HG03439 (cell line): ENCODE measurements at regions not wholly inside any gene's neighbourhood (a gene's known extent, or its start where the extent isn't known, plus 50 kb on each side); places are given as distances from the start of the nearest gene placed in this dataset.

Source experiments
- ATAC-seq: cut with Tn5 transposase; IDR thresholded peaks from one replicate; pipeline ENCODE4 v1.9.1; 2021; ENCODE audit warnings: mild to moderate bottlenecking, moderate library complexity; ENCODE audit not compliant: unreplicated experiment

DNA sequence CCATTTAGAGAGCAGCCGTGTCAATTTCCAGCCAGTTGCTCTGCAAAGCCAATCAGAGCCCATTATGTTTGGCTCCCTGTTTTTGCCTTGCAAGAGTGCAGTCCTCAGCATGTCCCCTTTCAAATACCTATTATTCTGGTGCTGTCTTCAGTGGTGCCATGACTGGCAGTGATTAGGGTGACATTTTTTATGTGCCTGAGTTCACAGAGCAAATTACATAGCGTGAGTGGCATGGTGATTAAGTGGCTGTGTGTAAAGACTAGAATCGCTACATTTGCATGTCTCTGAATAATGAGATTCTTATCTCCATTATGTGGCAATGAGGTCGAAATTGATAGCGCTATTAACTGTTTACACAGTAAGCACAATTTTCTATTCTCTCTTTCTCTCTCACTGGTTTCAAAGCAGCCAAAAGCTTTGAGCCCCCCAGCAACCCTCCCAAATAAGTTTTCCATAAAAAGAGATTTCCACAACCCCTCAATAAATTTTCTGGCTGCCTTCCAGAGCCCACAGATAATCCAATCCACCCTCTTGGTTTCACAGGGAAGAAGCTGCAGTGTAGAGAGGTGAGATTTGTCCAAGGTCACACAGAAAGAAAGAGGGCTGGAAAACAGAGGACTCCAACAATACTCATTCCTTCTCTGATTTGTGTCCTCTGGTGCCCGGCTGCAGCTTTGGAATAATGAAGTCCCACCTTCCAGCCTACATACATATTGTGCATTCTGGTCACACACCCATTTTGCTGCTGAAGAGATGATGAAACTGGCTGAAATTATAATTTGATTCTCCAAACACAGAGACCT is 58.8 kb upstream of the NUDT4 start:
- no peak for ATAC-seq

DNA sequence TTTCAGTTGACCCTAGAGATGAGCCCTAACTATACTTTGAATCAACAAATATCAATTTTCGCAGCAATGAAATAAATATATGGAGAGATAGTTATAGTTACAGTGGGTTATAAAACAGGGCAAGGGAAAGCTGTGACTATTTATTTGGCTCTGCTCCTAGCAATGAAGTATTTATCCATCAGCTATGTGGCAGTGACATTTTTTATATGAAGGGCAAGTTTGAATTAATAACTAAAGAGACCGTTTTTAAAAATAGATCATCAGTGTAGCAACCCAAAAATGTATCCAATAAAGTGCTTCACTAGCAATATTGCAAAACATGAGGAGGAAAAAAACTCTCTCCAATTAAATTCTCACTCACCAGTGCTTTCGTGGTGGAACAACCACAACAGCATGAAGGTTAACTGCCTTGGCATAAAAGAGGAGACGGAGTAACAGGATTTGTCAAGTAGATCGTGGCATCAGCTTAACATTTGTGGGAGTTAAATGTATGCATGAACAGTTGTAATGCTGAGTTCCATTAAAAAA is 58.1 kb upstream of the NUDT4 start:
- ATAC-seq, result no peak

DNA sequence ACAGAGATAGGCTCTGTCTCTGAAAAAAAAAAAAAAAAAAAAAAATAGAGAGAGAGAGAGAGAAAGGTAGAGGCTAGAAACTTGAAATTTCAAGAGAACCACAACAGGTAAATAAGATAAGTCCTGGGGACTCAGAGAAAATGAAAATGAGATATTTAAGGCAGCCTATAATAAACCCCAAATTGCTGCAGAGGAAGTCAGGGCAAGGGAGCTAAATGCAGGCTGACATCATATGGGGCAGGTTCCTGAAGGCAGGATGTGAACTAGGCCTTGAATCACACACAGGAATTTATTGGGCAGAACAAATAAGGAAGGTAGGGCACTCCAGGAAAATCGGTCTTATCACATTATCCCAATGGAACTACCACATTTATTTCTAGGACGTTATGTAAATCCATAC is 54.9 kb upstream of the NUDT4 start:
- ATAC-seq, result no peak

GRCh38 chr12:93323625-93324329 is 53.9 kb upstream of the NUDT4 start:
- ATAC-seq, result no peak

DNA sequence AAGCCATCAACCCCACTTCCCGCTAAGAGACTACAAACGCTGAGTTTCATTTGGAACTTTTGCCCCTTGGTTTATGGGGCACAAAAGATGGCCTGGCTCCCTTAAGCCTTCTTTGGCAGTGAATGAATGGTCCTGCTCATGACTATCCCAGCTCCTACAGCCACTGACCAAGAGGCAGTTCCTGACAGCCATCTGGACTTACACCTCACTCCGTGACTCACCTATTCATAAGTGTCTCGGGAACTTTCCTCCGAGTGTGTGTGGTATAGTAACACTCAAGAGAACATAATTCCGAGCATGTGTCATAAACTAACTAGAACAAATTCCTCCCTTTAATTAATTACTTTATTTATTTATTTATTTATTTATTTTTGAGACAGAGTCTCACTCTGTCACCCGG is 51.9 kb upstream of the NUDT4 start:
- no peak for ATAC-seq
